IMR-90 (cell line): ENCODE measurements at regions not wholly inside any gene's neighbourhood (a gene's known extent, or its start where the extent isn't known, plus 50 kb on each side); places are given as distances from the start of the nearest gene placed in this dataset.

Experiments used
- ATAC-seq: fragments of 200-7000 bp; cut with Tn5 transposase; 2 replicates; pipeline ENCODE4 v1.9.1; 2020; ENCODE audit warnings: low read depth, mild to moderate bottlenecking, moderate library complexity
- BruUV-seq: library from RNA; stranded (reverse); fragments of 400-500 nt; replicated peaks from 2 replicates; lab custom pipeline; 2021; lab: Mats Ljungman, UMichigan
- CTCF ChIA-PET: fragments of 300-600 bp; formaldehyde crosslinking; extraction: SDS; loops from one replicate; lab custom pipeline; 2021; ENCODE audit warnings: antibody characterized with exemption; lab: Yijun Ruan, JAX
- POLR2A ChIA-PET: fragments of 300-600 bp; sonication (Branson Sonifier 250); formaldehyde crosslinking; loops from one replicate; lab custom pipeline; 2022; ENCODE audit warnings: antibody characterized with exemption; ENCODE audit not compliant: unreplicated experiment; lab: Charles Lee
- DNase-seq: peaks from one replicate; pipeline ENCODE4 v3.0.0; 2013
- H2AFZ ChIP-seq: replicated peaks from 2 replicates; pipeline ENCODE3; 2013; ENCODE audit warnings: low read length, mild to moderate bottlenecking; ENCODE audit not compliant: poor library complexity
- H2AK5ac ChIP-seq: 2 replicates; pipeline ENCODE4 v1.6.1; 2013; ENCODE audit warnings: low read depth, low read length, inconsistent platforms
- H2AK9ac ChIP-seq: replicated peaks from 2 replicates; pipeline ENCODE3; 2013; ENCODE audit warnings: mild to moderate bottlenecking, low read depth, low read length, moderate library complexity; ENCODE audit not compliant: poor library complexity
- H2BK120ac ChIP-seq: 2 replicates; pipeline ENCODE4 v1.6.1; 2013; ENCODE audit warnings: low read depth, low read length, inconsistent platforms
- H2BK15ac ChIP-seq: 3 replicates; pipeline ENCODE4 v1.6.1; 2013; ENCODE audit warnings: low read depth, low read length, inconsistent platforms
- H2BK20ac ChIP-seq: 2 replicates; pipeline ENCODE4 v1.6.1; 2013; ENCODE audit warnings: low read depth, mild to moderate bottlenecking, inconsistent platforms, low read length, moderate library complexity
- H2BK5ac ChIP-seq: 2 replicates; pipeline ENCODE4 v1.6.1; 2013; ENCODE audit warnings: mild to moderate bottlenecking, low read depth, low read length, inconsistent platforms; ENCODE audit not compliant: poor library complexity, severe bottlenecking
- H3K14ac ChIP-seq: replicated peaks from 2 replicates; pipeline ENCODE4 v1.6.1; 2013; ENCODE audit warnings: low read depth, low read length, inconsistent platforms
- H3K18ac ChIP-seq: 2 replicates; pipeline ENCODE4 v1.6.1; 2013; ENCODE audit warnings: low read depth, low read length, control low read depth
- H3K23ac ChIP-seq: 2 replicates; pipeline ENCODE4 v1.6.1; 2013; ENCODE audit warnings: low read depth, low read length, inconsistent platforms
- H3K27ac ChIP-seq: 2 replicates; pipeline ENCODE4 v1.5.1; 2013; ENCODE audit warnings: mild to moderate bottlenecking, control low read depth, low read length; ENCODE audit not compliant: insufficient read depth
- H3K27me3 ChIP-seq: 2 replicates; pipeline ENCODE4 v1.6.1; 2013; ENCODE audit warnings: low read length; ENCODE audit not compliant: control insufficient read depth, insufficient read depth
- H3K36me3 ChIP-seq: 2 replicates; pipeline ENCODE4 v1.6.1; 2013; ENCODE audit warnings: low read length, mixed read lengths; ENCODE audit not compliant: control insufficient read depth, insufficient read depth
- H3K4ac ChIP-seq: 2 replicates; pipeline ENCODE4 v1.6.1; 2013; ENCODE audit warnings: low read depth, low read length, inconsistent platforms
- H3K4me1 ChIP-seq: 2 replicates; pipeline ENCODE4 v1.6.1; 2013; ENCODE audit warnings: low read length, mixed read lengths; ENCODE audit not compliant: control insufficient read depth, insufficient read depth
- H3K4me2 ChIP-seq: 2 replicates; pipeline ENCODE4 v1.6.1; 2013; ENCODE audit warnings: low read depth, mild to moderate bottlenecking, control low read depth, low read length, moderate library complexity
- H3K4me3 ChIP-seq: 2 replicates; pipeline ENCODE4 v1.5.1; 2013; ENCODE audit warnings: low read depth, mild to moderate bottlenecking, control low read depth, low read length, moderate library complexity; ENCODE audit not compliant: insufficient read depth
- H3K56ac ChIP-seq: 2 replicates; pipeline ENCODE4 v1.6.1; 2013; ENCODE audit warnings: low read length, inconsistent platforms; ENCODE audit not compliant: insufficient read depth; ENCODE audit errors: extremely low read depth
- H3K79me1 ChIP-seq, 2 experiments: 2 replicates each; pipeline ENCODE4 v1.6.1; 2013; ENCODE audit warnings: low read length in 2 of 2, inconsistent platforms in 1 of 2, low read depth in 1 of 2
- H3K9ac ChIP-seq: 2 replicates; pipeline ENCODE4 v1.6.1; 2013; ENCODE audit warnings: low read depth, low read length, control low read depth
- H3K9me1 ChIP-seq: 2 replicates; pipeline ENCODE4 v1.6.1; 2013; ENCODE audit warnings: low read length, inconsistent platforms; ENCODE audit not compliant: insufficient read depth
- H3K9me3 ChIP-seq: 2 replicates; pipeline ENCODE4 v1.6.1; 2013; ENCODE audit warnings: low read length; ENCODE audit not compliant: control insufficient read depth, insufficient read depth
- H4K20me1 ChIP-seq: 2 replicates; pipeline ENCODE4 v1.6.1; 2013; ENCODE audit warnings: low read length, inconsistent platforms; ENCODE audit not compliant: insufficient read depth
- H4K5ac ChIP-seq: 2 replicates; pipeline ENCODE4 v1.6.1; 2013; ENCODE audit warnings: mild to moderate bottlenecking, low read depth, low read length, control low read depth
- H4K8ac ChIP-seq, 2 experiments: 2 replicates each; pipeline ENCODE4 v1.6.1; 2013; ENCODE audit warnings: low read depth in 2 of 2, low read length in 2 of 2, control low read depth in 1 of 2, inconsistent platforms in 1 of 2
- H4K91ac ChIP-seq: 2 replicates; pipeline ENCODE4 v1.6.1; 2013; ENCODE audit warnings: low read depth, low read length, inconsistent platforms; ENCODE audit not compliant: insufficient read depth
- CEBPB ChIP-seq: IDR thresholded peaks from 2 replicates; pipeline ENCODE4 v1.6.1; 2012; ENCODE audit warnings: low read depth, low read length, improper control_type of control experiment
- CHD1 ChIP-seq: IDR thresholded peaks from 2 replicates; pipeline ENCODE4 v1.6.1; 2012; ENCODE audit warnings: low read depth, low read length, improper control_type of control experiment
- ELK1 ChIP-seq: fragments of 150-350 bp; IDR thresholded peaks from 2 replicates; pipeline ENCODE4 v1.6.1; 2016; ENCODE audit warnings: low read depth, mild to moderate bottlenecking, low read length, moderate library complexity, borderline replicate concordance
- FOS ChIP-seq: fragments of 150-350 bp; IDR thresholded peaks from 2 replicates; pipeline ENCODE4 v1.6.1; 2016; ENCODE audit warnings: low read depth, low read length
- MAFK ChIP-seq: IDR thresholded peaks from 2 replicates; pipeline ENCODE4 v1.6.1; 2012; ENCODE audit warnings: low read depth, low read length, improper control_type of control experiment
- MAZ ChIP-seq: IDR thresholded peaks from 2 replicates; pipeline ENCODE4 v1.6.1; 2012; ENCODE audit warnings: low read depth, mild to moderate bottlenecking, low read length, improper control_type of control experiment, moderate library complexity, borderline replicate concordance
- MXI1 ChIP-seq: IDR thresholded peaks from 2 replicates; pipeline ENCODE4 v1.6.1; 2012; ENCODE audit warnings: low read depth, mild to moderate bottlenecking, low read length, moderate library complexity, borderline replicate concordance
- NFE2L2 ChIP-seq: fragments of 150-350 bp; IDR thresholded peaks from 2 replicates; pipeline ENCODE4 v1.6.1; 2016; ENCODE audit warnings: low read depth, mild to moderate bottlenecking, low read length
- POLR2A ChIP-seq: IDR thresholded peaks from 2 replicates; pipeline ENCODE4 v1.6.1; 2012; ENCODE audit warnings: mild to moderate bottlenecking, low read depth, low read length
- RAD21 ChIP-seq: IDR thresholded peaks from 2 replicates; pipeline ENCODE4 v1.6.1; 2012; ENCODE audit warnings: low read length, improper control_type of control experiment
- RCOR1 ChIP-seq: IDR thresholded peaks from 2 replicates; pipeline ENCODE4 v1.6.1; 2012; ENCODE audit warnings: mild to moderate bottlenecking, low read length, improper control_type of control experiment; ENCODE audit not compliant: insufficient replicate concordance
- RFX5 ChIP-seq: IDR thresholded peaks from 2 replicates; pipeline ENCODE4 v1.8.0; 2012; ENCODE audit warnings: low read depth, mild to moderate bottlenecking, low read length, moderate library complexity
- SMC3 ChIP-seq: fragments of 150-350 bp; IDR thresholded peaks from 2 replicates; pipeline ENCODE4 v1.6.1; 2016; ENCODE audit warnings: low read depth, mild to moderate bottlenecking, antibody characterized with exemption, low read length, moderate library complexity
- USF2 ChIP-seq: fragments of 150-350 bp; IDR thresholded peaks from 2 replicates; pipeline ENCODE4 v1.6.1; 2017; ENCODE audit warnings: mild to moderate bottlenecking, antibody characterized with exemption, low read length, low read depth
- dilution Hi-C: fragments of 300-500 bp; cut with HindIII; formaldehyde crosslinking; loops from one replicate; pipeline ENCODE4 v1.14.3; 2018; ENCODE audit warnings: low sequenced_read_pairs; ENCODE audit not compliant: unreplicated experiment
- in situ Hi-C: fragments of 300-500 bp; cut with MboI; formaldehyde crosslinking; loops from 3 replicates; pipeline ENCODE4 v1.14.3; 2019; ENCODE audit warnings: low sequenced_read_pairs, inconsistent platforms, mixed read lengths
- intact Hi-C: fragments of 100-400 bp; cut with micrococcal nuclease; formaldehyde crosslinking; loops from 2 replicates; pipeline ENCODE4 v1.10.0; 2022
- TF ChIP-seq, protein P1 (sequence below): conservative IDR thresholded peaks from 2 replicates; pipeline ENCODE4 v1.5.1; 2012; ENCODE audit warnings: mild to moderate bottlenecking, low read depth, low read length, improper control_type of control experiment

DNA sequence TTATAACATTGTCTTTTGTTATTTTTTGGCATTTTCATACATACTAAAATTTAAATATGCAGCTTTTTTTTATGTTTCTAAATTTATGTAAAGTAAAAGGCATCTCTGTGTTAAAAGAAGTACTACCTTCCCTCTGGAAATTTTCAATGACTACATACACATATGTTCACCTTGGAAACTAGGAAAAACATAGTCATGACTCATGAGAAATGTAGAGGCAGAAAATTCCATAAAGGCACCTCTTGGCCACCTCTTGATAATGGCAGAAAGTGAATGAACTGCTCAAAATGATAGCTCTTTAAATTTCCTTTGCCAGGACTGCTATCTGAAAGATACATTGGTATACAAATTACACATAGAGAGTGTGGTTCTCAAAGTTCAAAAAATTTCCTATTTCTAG, 889.1 kb upstream of the ZEB2 start:
- dilution Hi-C loops, result no loop called here
- H3K4me2 ChIP-seq, result no peak overlapping the region
- in situ Hi-C loops, result no loop called here

More for the DNA sequence above, 889.1 kb upstream of the ZEB2 start:
- no peak overlapping the region for H2AFZ ChIP-seq
- H3K79me1 ChIP-seq, result no peaks in the 10 kb centered on the region
- POLR2A ChIA-PET, result no interaction called here
- no peaks in the 10 kb centered on the region for H3K9me1 ChIP-seq
- H3K23ac ChIP-seq, result no peak overlapping the region
- BruUV-seq, result no TSS peak
- CTCF ChIA-PET, result no interaction called here
- DNase-seq, result peak; percentile 42
- H2BK120ac ChIP-seq, result no peak overlapping the region
- TF ChIP-seq CHD1 (no peak), MAFK (no peak), SMC3 (no peak), MXI1 (no peak), ELK1 (no peak), RFX5 (no peak), FOS (no peak), POLR2A (no peak), NFE2L2 (no peak), RCOR1 (no peak), USF2 (no peak), MAZ (no peak), RAD21 (no peak), CEBPB (no peak)
- TF ChIP-seq, protein P1, sequence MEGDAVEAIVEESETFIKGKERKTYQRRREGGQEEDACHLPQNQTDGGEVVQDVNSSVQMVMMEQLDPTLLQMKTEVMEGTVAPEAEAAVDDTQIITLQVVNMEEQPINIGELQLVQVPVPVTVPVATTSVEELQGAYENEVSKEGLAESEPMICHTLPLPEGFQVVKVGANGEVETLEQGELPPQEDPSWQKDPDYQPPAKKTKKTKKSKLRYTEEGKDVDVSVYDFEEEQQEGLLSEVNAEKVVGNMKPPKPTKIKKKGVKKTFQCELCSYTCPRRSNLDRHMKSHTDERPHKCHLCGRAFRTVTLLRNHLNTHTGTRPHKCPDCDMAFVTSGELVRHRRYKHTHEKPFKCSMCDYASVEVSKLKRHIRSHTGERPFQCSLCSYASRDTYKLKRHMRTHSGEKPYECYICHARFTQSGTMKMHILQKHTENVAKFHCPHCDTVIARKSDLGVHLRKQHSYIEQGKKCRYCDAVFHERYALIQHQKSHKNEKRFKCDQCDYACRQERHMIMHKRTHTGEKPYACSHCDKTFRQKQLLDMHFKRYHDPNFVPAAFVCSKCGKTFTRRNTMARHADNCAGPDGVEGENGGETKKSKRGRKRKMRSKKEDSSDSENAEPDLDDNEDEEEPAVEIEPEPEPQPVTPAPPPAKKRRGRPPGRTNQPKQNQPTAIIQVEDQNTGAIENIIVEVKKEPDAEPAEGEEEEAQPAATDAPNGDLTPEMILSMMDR, result no peak
- no peak overlapping the region for H2BK20ac ChIP-seq
- no peak overlapping the region for H2BK5ac ChIP-seq
- ATAC-seq, result no peak
- no peak overlapping the region for H3K4ac ChIP-seq
- no peak overlapping the region for H3K9ac ChIP-seq
- H3K4me1 ChIP-seq, result peaks cover 2% of the 10 kb centered on the region; the same call in 1 of the 2 replicates
- H3K14ac ChIP-seq, result no peak overlapping the region
- no peak overlapping the region for H2AK5ac ChIP-seq
- H3K4me3 ChIP-seq, result no peak overlapping the region
- no peaks in the 10 kb centered on the region for H3K9me3 ChIP-seq
- H3K18ac ChIP-seq, result no peak overlapping the region
- H4K20me1 ChIP-seq, result no peaks in the 10 kb centered on the region
- H4K8ac ChIP-seq, result no peak overlapping the region
- no peak overlapping the region for H3K27ac ChIP-seq
- H2AK9ac ChIP-seq, result no peak overlapping the region
- intact Hi-C loops, result no loop called here
- no peaks in the 10 kb centered on the region for H3K27me3 ChIP-seq
- H3K36me3 ChIP-seq, result no peaks in the 10 kb centered on the region
- no peak overlapping the region for H2BK15ac ChIP-seq
- no peak overlapping the region for H4K5ac ChIP-seq
- no peak overlapping the region for H3K56ac ChIP-seq
- H4K91ac ChIP-seq, result no peak overlapping the region
